GM12891 (cell line): ENCODE measurements at regions not wholly inside any gene's neighbourhood (a gene's known extent, or its start where the extent isn't known, plus 50 kb on each side); places are given as distances from the start of the nearest gene placed in this dataset.

Source experiments
- DNase-seq: peaks from one replicate; pipeline ENCODE4 v3.0.0; 2011; ENCODE audit warnings: low spot score; ENCODE audit not compliant: insufficient read length
- FAIRE-seq: peaks from 2 replicates; lab custom pipeline; 2011; peaks lifted over from hg19 to GRCh38; lab: Jason Lieb, UNC
- PAX5 ChIP-seq: IDR thresholded peaks from 2 replicates; pipeline ENCODE4 v1.6.1; 2011; ENCODE audit warnings: low read length, moderate library complexity, mild to moderate bottlenecking; ENCODE audit not compliant: insufficient read depth, severe bottlenecking
- POLR2A ChIP-seq: IDR thresholded peaks from 2 replicates; pipeline ENCODE4 v1.6.1; 2011; ENCODE audit warnings: low read depth, low read length, control low read depth
- POLR2AphosphoS5 ChIP-seq: IDR thresholded peaks from 2 replicates; pipeline ENCODE4 v1.6.1; 2011; ENCODE audit warnings: low read depth, low read length, control low read depth
- POU2F2 ChIP-seq: IDR thresholded peaks from 2 replicates; pipeline ENCODE4 v1.6.1; 2011; ENCODE audit warnings: low read depth, mild to moderate bottlenecking, control low read depth, low read length, moderate library complexity
- SPI1 ChIP-seq: IDR thresholded peaks from 2 replicates; pipeline ENCODE4 v1.6.1; 2011; ENCODE audit warnings: low read depth, low read length, control low read depth
- TAF1 ChIP-seq: IDR thresholded peaks from 2 replicates; pipeline ENCODE4 v1.6.1; 2011; ENCODE audit warnings: low read depth, low read length, control low read depth

DNA sequence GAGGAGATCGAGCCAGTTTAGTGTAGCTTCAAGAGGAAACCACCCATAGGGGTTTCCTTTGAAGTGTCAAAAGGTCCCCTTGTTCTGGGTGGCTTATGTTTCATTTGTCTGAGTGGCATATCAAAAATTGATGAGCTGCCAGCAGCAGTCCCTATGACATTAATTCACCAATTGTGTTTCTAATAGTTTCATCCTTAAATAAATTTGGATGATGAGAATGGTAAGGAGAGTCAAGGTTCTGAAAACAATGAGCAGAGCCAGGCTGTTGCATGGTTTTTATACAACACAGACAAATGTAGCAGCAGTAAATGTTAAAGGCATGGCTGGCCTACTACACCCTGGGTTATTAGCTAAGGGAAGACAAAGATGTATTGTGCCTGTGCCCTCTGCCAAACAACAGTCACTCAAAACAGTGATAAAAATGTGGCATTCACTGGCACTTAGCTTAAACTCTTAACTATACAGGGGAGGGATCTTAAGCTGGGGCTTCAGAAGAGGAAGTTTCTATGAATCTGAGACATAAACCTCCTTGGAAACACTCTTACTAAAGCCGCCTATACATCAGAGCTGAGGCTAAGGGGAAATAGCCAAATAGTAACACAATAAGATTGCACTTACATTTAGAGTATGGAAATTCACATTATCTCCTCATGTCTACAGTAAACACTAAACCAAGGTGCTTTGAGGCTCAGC is 200.5 kb downstream of the POU4F1 start:
- DNase-seq (no peak), FAIRE-seq (peak; percentile 51)
- TF ChIP-seq SPI1 (no peak), POLR2A (no peak), PAX5 (no peak), POLR2AphosphoS5 (no peak), TAF1 (no peak), POU2F2 (no peak)

DNA sequence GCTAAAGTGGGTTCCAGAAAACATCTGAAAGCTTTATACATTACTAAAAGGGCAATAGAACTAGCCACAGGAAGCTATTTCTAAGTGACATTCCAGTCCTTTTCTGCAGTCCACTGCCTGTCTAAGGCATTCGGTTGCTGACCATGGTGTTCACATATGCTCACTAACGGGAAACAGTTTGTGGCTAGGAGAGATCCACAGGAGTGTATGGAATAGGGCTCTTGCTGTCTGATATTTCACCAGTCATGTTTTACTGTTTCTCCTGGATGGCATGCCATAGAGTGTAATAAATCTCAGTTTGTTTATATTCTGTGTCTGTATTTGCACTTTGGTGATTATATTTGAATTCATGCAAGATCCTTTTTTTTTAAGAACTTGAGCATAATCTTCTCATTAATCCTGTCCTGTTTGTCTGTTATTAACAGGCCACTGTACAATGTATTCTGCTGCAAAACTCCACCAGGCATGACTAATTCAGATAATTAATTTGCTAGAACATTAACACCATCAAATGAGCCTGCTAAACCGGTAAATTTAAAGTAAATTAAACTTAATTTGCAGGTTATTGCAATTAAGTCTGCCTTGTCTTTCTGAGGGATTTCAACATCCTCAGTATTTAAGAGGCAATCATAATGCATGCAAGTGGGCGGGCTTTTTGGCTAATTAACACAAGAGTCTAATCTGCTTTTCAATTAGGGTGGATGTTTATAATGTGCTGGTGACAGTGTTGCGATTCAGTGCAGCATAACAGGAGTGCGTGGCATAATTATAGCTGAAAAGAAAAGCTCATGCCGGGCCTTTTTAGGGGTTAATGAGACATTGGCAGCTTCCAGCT is 201.3 kb downstream of the POU4F1 start:
- no peak for DNase-seq
- TF ChIP-seq POLR2A: no peak
- no peak for TF ChIP-seq TAF1
- no peak for TF ChIP-seq SPI1
- no peak for TF ChIP-seq PAX5
- TF ChIP-seq POLR2AphosphoS5: no peak
- no peak for TF ChIP-seq POU2F2
- no peak for FAIRE-seq

DNA sequence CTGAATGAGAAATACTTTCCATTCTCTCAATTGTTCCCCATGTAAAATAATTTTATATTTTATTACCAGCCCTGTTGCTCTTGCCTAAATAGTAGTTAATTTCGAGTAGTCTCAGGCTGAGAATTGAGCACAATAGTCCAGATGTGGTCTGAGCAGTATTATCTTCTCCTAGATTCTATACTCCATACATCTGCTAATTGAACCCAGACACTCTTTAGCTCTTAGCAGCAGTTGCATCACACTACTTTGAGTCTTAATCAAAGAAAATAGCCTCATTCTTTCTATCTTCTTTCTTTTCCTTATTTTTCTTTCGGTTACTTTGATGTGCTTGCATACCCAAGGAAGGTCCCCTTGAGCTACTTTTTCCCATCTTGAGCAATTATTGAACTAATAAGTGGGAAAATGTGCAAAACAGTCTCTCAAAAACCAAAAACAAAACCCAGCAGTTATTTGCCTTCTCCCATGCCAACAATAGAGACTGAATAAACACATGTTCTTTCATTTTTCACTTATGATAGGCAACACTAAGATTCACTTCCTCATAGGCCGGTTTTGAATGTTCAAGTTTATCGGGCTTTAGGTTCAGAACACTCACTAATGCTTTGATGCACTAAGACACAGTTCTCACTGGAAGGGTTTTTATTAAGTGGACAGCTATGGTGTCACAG is 204.5 kb downstream of the POU4F1 start:
- peak; percentile 81 for FAIRE-seq
- TF ChIP-seq SPI1 (peak; percentile 92), POLR2A (no peak), POU2F2 (no peak)
- peak; percentile 12 for DNase-seq

DNA sequence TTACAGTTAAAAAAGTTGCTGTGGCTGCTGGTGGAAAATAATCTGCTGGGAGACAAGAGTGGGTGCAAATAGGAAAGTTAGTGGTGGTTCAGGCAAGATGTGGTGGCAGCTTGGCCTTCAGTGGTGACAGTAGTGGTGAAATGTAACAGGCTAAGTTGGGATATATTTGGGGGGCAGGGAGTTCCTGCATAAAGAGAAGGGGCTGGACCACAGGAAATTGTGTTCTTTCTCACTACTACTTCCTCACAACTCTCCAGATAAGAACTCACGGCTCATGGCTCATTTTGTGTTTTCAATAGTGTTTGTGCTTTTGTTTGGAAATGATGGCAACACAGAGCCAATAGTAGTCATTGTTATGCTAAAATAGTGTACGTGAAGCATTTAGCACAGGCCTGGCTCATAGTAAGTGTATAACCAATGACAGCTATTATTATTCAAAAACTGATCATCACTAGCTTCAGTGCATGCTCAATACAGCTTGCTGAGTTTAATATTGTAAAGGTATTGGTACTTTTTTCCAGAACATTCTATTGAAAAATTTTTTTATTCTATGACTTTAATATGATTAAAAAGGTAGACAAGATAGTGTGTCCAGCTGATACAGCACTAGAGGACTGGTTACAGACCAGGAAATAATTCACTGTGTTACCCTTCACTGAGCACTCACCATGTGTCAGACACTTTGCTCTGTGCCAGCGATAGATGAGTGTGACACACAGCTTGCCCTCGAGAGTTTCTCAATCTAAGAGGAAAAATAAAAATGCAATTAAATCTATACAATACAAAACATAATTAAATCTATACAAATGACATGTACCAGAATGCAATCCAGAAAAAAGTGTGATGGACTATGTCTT is 209.8 kb downstream of the POU4F1 start:
- DNase-seq (no peak), FAIRE-seq (no peak)
- TF ChIP-seq SPI1: no peak
- no peak for TF ChIP-seq POU2F2
- TF ChIP-seq POLR2A: no peak
- TF ChIP-seq TAF1: no peak
- no peak for TF ChIP-seq PAX5

DNA sequence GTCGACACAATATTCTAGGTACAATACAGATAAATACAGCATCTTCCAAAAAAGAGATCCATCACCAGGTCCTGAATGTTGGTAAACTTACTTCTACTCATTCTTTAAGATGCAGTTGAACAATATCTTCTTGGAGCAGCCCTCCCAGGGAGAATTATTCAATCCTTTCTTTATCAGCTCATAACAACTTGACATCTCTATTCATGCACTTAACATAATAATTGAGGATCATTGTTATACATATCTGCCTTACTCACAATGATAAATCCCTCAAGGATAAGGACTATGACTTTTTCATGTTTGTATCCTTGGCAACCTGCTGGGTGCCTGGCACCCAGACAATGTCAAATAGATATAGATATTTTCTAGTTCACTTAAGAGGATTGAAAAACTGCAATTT is 219.5 kb downstream of the POU4F1 start:
- no peak for FAIRE-seq
- TF ChIP-seq POLR2A: no peak
- DNase-seq: no peak

DNA sequence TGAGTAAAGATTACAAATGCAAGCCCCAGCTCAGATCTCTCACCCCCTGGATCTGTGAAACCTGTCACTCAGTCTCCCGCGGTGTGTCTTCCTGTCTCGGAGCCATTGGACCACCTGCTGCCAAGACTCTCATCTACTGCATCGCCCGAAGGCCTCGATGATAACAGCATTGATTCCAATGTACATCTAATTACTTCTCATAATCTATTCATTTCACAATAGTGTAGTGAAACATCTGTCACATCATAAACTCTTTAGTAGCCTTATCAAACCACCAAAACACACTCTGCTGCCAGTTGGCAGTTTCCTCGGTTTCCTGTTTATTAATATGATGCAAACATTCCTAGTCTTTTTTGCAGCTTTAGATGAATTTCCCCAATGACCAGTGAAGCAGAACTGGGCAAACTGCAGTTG is 220.3 kb downstream of the POU4F1 start:
- DNase-seq (no peak), FAIRE-seq (no peak)
- no peak for TF ChIP-seq TAF1
- TF ChIP-seq PAX5: no peak
- TF ChIP-seq POLR2AphosphoS5: no peak
- no peak for TF ChIP-seq POU2F2
- no peak for TF ChIP-seq POLR2A
- TF ChIP-seq SPI1: no peak

DNA sequence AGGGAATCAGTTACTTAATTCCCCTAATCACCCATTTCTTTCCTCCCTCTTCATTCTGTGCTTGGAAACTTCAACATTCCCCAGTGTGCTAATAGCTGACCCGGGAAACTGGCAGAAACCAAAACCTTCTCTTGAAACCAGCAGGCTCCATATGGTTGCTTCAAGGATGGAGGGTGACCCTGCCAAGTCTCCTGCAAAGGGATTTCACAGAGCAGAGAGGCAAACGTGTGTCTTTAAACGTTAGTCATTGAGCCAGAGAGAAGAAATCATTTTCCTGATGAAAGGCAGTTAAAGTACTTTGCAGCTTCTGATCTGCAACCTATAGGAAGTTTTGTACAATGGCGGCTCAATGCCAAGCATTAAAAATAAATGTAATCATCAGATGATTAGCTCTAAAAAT is 220.9 kb downstream of the POU4F1 start:
- no peak for DNase-seq
- TF ChIP-seq PAX5 (no peak), POLR2AphosphoS5 (no peak), TAF1 (no peak), POU2F2 (no peak), SPI1 (no peak), POLR2A (no peak)
- no peak for FAIRE-seq

DNA sequence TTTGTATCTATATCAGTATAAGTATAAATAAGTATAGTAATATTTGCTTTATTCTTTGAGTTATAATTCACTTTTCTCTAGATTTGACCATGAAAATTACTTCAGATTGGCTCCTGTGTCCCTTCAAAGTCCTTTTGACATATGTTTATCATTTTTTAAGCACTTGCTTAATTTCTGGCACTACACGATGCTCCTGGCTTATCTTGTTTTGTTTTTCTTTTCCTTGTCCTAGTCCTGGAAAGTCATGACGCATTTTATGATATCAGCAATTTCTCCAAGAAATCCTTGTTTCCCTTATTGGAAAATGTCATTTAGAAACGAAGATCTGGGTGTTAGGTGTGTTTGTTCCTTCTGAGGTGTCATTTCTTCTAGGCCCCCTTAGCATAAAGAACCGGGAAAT is 226.5 kb downstream of the POU4F1 start:
- FAIRE-seq (no peak), DNase-seq (no peak)
- no peak for TF ChIP-seq POLR2A

DNA sequence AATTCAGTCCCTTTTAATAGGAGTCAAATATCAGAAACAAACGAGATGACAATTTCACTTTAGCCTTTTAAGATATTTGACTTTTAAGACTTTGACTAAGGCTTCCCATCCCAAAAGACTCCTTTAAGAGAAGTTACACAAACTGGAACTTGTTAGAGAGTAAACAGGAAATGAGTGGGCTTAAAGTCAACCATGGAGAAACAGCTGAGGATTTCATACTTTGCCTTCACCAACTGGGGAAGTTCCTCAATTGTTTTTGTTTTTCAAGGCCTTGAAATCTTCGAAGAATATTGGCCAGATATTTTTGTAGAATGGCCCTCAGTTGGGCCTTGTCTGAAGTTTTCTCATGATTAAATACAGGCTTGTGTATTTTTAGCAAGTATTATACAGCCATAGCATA is 227.3 kb downstream of the POU4F1 start:
- DNase-seq (no peak), FAIRE-seq (no peak)
- no peak for TF ChIP-seq POU2F2
- TF ChIP-seq PAX5: no peak
- no peak for TF ChIP-seq POLR2AphosphoS5
- no peak for TF ChIP-seq POLR2A
- TF ChIP-seq TAF1: no peak
- TF ChIP-seq SPI1: no peak

DNA sequence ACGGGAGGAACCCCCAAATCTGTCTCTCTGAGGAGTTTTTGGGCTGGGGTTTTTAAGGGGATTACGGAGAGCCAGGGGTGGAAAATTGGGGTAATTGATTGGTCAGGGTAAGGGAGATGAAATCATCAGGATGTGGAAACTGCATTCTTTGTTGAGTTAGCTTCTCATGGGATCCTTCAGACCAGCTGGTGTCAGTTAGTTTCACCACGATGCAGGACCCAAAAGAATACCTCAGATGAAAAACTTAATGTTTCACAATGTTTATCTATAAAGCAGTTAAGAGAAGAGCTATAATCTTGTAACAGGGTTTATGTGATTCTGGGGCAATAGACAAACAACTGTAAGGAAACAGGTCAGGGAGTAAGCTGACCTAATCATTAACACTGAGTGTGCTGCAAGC is 230.8 kb downstream of the POU4F1 start:
- DNase-seq (no peak), FAIRE-seq (no peak)
- TF ChIP-seq SPI1 (no peak), POLR2A (no peak), TAF1 (no peak), POLR2AphosphoS5 (no peak), POU2F2 (no peak), PAX5 (no peak)
